Endodermal cell (in vitro differentiated cells): ENCODE measurements at regions not wholly inside any gene's neighbourhood (a gene's known extent, or its start where the extent isn't known, plus 50 kb on each side); places are given as distances from the start of the nearest gene placed in this dataset.

Experiments used
- DNase-seq: peaks from one replicate; pipeline ENCODE4 v3.0.0-alpha.2; 2017
- H3K27ac ChIP-seq: 2 replicates; pipeline ENCODE4 v1.5.1; 2013; ENCODE audit warnings: mild to moderate bottlenecking, low read depth, low read length, moderate library complexity
- H3K27me3 ChIP-seq: 2 replicates; pipeline ENCODE4 v1.6.1; 2013; ENCODE audit warnings: mild to moderate bottlenecking, low read length, moderate library complexity; ENCODE audit not compliant: insufficient read depth, control insufficient read depth, poor library complexity, severe bottlenecking
- H3K36me3 ChIP-seq: 2 replicates; pipeline ENCODE4 v1.7.0; 2013; ENCODE audit warnings: mild to moderate bottlenecking, low read length, moderate library complexity; ENCODE audit not compliant: control insufficient read depth, insufficient read depth
- H3K4me1 ChIP-seq: one replicate; pipeline ENCODE4 v1.7.0; 2013; ENCODE audit warnings: low read length; ENCODE audit not compliant: control insufficient read depth, insufficient read depth
- H3K4me3 ChIP-seq: 2 replicates; pipeline ENCODE4 v1.5.1; 2013; ENCODE audit warnings: mild to moderate bottlenecking, low read length, moderate library complexity
- H3K9ac ChIP-seq: 2 replicates; pipeline ENCODE4 v1.6.1; 2013; ENCODE audit warnings: mild to moderate bottlenecking, low read length, moderate library complexity; ENCODE audit not compliant: poor library complexity, severe bottlenecking; ENCODE audit errors: extremely low read depth
- H3K9me3 ChIP-seq: 2 replicates; pipeline ENCODE4 v1.6.1; 2013; ENCODE audit warnings: mild to moderate bottlenecking, low read length, moderate library complexity; ENCODE audit not compliant: control insufficient read depth
- H3K27ac Mint-ChIP-seq: 2 replicates; pipeline ENCODE4 v1.8.0; 2020; ENCODE audit warnings: mixed read lengths
- H3K27me3 Mint-ChIP-seq: 2 replicates; pipeline ENCODE4 v1.8.0; 2021; ENCODE audit warnings: mild to moderate bottlenecking, mixed read lengths; ENCODE audit not compliant: insufficient read depth
- H3K36me3 Mint-ChIP-seq: 2 replicates; pipeline ENCODE4 v1.8.0; 2020; ENCODE audit warnings: low read depth, mixed read lengths
- H3K4me1 Mint-ChIP-seq: 2 replicates; pipeline ENCODE4 v1.8.0; 2020; ENCODE audit warnings: mixed read lengths
- H3K4me3 Mint-ChIP-seq: 2 replicates; pipeline ENCODE4 v1.8.0; 2020; ENCODE audit warnings: mild to moderate bottlenecking, moderate library complexity, mixed read lengths
- H3K9me3 Mint-ChIP-seq: 2 replicates; pipeline ENCODE4 v1.8.0; 2020; ENCODE audit warnings: mild to moderate bottlenecking, mixed read lengths
- WGBS, 2 experiments: methylation state at CpG; one replicate each; pipeline versions ENCODE4 v1.1.5 to v1.1.7; 2013; ENCODE audit warnings: missing lambda C conversion rate in 2 of 2, mixed read lengths in 1 of 2; ENCODE audit not compliant: insufficient coverage in 1 of 2, insufficient read length in 1 of 2; 5-methylcytosine and 5-hydroxymethylcytosine counted together
- TF ChIP-seq, protein P1 (sequence below): fragments of 200-600 bp; sonication (generic); conservative IDR thresholded peaks from 2 replicates; pipeline ENCODE4 v1.5.0; 2021; ENCODE audit warnings: antibody characterized with exemption, mild to moderate bottlenecking

DNA sequence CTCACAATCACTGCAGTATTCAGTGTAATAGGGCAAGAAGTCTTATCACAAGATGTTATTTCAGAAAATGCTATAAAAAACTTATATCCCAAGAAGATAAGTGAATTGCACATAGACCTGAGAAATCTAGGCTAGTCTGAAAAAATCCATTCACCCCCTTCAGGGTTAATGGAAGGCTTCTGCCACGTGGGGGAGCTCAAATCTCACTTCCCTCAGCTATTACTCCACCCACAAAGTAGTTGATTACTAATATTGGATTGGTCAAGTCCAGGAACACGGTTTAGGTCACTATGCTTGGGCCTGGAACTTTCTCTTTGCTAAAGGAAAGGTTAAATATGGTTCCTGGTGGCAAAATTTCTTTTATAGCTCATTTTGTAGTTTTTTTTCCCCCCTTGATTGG lies 51.2 kb upstream of the ADAM23 start:
- peak; percentile 79 for DNase-seq
- no peak overlapping the region for H3K4me3 Mint-ChIP-seq

More for the DNA sequence above, 51.2 kb upstream of the ADAM23 start:
- WGBS, 2 experiments: 18% methylated on average over 2 of the region's 2 CpGs; no CpG with 5 or more reads in 1 of the 2 experiments
- TF ChIP-seq, protein P1, sequence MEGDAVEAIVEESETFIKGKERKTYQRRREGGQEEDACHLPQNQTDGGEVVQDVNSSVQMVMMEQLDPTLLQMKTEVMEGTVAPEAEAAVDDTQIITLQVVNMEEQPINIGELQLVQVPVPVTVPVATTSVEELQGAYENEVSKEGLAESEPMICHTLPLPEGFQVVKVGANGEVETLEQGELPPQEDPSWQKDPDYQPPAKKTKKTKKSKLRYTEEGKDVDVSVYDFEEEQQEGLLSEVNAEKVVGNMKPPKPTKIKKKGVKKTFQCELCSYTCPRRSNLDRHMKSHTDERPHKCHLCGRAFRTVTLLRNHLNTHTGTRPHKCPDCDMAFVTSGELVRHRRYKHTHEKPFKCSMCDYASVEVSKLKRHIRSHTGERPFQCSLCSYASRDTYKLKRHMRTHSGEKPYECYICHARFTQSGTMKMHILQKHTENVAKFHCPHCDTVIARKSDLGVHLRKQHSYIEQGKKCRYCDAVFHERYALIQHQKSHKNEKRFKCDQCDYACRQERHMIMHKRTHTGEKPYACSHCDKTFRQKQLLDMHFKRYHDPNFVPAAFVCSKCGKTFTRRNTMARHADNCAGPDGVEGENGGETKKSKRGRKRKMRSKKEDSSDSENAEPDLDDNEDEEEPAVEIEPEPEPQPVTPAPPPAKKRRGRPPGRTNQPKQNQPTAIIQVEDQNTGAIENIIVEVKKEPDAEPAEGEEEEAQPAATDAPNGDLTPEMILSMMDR: peak; percentile 81
- H3K27me3 ChIP-seq: no peaks in the 10 kb centered on the region
- peaks cover 4% of the 10 kb centered on the region for H3K36me3 Mint-ChIP-seq
- H3K4me1 Mint-ChIP-seq: peaks cover 14% of the 10 kb centered on the region
- H3K36me3 ChIP-seq: no peaks in the 10 kb centered on the region
- H3K9me3 ChIP-seq: peaks cover 36% of the 10 kb centered on the region
- H3K9ac ChIP-seq: no peak overlapping the region
- peaks cover 9% of the 10 kb centered on the region for H3K4me1 ChIP-seq
- H3K9me3 Mint-ChIP-seq: peaks cover 28% of the 10 kb centered on the region
- no peaks in the 10 kb centered on the region for H3K27me3 Mint-ChIP-seq
- no peak overlapping the region for H3K27ac ChIP-seq
- H3K4me3 ChIP-seq: no peak overlapping the region
- H3K27ac Mint-ChIP-seq: no peak overlapping the region
